ENCODE measurements at regions not wholly inside any gene's neighbourhood (a gene's known extent, or its start where the extent isn't known, plus 50 kb on each side); places are given as distances from the start of the nearest gene placed in this dataset.
"Not testable (repeated sequence)": the region's sequence is repeated elsewhere in the genome, so short reads cannot be mapped to it uniquely, and the experiment has no call there.

- no peak overlapping the region for H3K4me3 ChIP-seq (ENCODE audit: low read depth, low read length)
Measured at GRCh38 chr20:4322499-4322898, 73.4 kb upstream of the ADRA1D start.

DNA sequence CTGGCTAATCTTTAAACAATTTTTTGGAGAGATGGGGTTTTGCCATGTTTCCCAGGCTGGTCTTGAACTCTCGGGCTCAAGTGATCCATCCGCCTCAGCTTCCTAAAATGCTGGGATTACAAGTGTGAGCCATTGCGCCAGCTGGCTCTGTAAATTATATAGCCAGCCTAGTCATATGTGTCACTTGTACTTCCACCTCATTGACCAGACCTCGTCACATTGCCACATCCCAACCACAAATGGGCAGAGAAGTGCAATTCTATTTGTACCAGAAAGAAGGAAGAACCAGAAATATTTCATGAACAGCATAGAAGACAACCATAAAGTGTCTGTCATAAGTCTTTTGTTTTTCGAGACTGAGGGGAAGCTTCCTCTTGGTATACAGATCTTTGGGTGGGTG, 71.2 kb upstream of the ADRA1D start:
- H3K4me3 ChIP-seq (ENCODE audit: low read depth, low read length), result no peak overlapping the region

- H3K4me3 ChIP-seq (ENCODE audit: low read depth, low read length), result no peak overlapping the region
Measured at GRCh38 chr20:4318891-4319290, 69.8 kb upstream of the ADRA1D start.

- H3K4me3 ChIP-seq (ENCODE audit: low read depth, low read length), result not testable (repeated sequence)
Measured at GRCh38 chr20:4310616-4311015, 61.5 kb upstream of the ADRA1D start.

GRCh38 chr20:4306206-4306605, 57.1 kb upstream of the ADRA1D start:
- H3K4me3 ChIP-seq (ENCODE audit: low read depth, low read length), result no peak overlapping the region

DNA sequence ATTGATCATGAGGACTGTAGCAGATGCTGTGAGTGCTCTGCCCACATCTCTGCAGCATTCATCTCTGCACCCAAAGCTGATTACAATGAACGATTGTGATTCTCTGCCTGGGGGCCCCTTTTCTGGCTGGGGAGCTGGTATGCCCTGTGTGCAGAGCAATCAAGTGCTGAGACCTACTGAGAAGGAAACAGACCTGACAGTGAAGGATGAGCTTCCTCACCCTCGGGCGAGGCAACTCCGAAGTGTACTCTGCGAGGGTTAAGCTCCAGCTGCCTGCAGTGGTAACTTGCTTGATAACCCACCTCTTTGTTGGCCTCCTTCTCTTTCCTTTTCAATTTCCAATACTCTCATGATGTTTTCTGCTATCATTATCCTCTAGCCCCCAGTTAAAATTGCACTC, 56.0 kb upstream of the ADRA1D start:
- no peak overlapping the region for H3K4me3 ChIP-seq (ENCODE audit: low read depth, low read length)

DNA sequence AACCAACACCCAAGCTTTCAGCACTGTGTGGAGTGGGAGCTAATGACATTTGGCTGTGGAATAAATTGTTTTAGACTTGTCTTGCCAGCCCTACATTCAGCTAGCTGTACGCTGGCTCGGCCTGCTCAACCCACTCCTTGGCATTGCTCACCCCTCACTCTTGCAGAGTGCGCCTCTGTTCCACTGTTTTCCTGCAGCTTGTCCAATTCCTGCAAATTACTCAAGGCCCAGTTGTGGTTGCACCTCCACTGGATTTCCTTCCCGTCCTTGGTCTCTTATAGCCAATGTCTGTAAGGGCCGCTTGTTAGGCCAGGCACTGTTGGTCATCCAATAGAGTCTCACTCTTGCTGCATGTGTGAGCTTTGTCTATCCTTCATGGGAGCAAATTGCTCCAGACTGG, 55.5 kb upstream of the ADRA1D start:
- no peak overlapping the region for H3K4me3 ChIP-seq (ENCODE audit: low read depth, low read length)

GRCh38 chr20:4303136-4303535, 54.0 kb upstream of the ADRA1D start:
- no peak overlapping the region for H3K4me3 ChIP-seq (ENCODE audit: low read depth, low read length)

- no peak overlapping the region for H3K4me3 ChIP-seq (ENCODE audit: low read depth, low read length)
Measured at GRCh38 chr20:4300921-4301320, 51.8 kb upstream of the ADRA1D start.

DNA sequence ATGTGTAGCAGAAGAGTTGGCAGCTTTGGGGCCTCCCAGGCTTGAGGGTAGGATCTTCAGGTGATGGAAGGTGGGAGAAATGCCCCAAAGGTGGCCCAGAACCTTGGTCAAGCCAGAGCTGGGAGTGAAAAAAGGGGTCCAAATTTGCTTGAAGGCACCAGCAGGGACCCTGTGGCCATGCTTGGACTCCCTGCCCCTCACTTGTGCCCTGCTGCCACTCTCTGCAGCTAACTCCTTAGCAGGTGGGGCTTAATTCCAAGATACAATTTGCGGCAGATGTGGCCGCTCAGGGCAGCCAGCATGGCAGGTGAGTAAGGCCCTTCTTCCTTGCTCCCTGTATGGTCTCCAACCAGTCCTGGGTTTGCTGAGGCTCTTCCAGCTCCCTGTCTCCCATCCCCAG, 51.3 kb upstream of the ADRA1D start:
- H3K4me3 ChIP-seq (ENCODE audit: low read depth, low read length), result no peak overlapping the region

GRCh38 chr20:4299773-4300172, 50.7 kb upstream of the ADRA1D start:
- H3K4me3 ChIP-seq (ENCODE audit: low read depth, low read length), result no peak overlapping the region

DNA sequence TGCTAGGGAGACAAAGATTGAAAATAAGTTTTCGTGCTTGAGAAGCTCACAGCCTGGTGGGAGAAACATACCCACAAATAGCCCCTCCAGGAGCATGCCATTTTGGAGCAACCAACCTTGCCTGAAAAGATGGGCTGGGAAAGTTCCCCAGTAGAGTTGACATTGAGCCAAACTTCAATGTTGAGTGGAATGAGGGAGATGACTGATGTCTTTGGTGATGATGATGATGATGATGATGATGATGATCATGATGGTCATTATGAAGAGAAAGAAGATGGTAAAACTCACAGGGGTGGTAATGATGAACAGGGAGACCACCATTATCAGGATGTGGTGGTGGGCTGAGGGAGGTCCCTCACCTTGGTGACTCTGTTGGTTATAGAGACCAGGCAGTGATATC, 50.1 kb upstream of the ADRA1D start:
- no peak overlapping the region for H3K4me3 ChIP-seq (ENCODE audit: low read depth, low read length)

All from iPS-11a (cell line).